ENCODE measurements at regions not wholly inside any gene's neighbourhood (a gene's known extent, or its start where the extent isn't known, plus 50 kb on each side); places are given as distances from the start of the nearest gene placed in this dataset.

DNA sequence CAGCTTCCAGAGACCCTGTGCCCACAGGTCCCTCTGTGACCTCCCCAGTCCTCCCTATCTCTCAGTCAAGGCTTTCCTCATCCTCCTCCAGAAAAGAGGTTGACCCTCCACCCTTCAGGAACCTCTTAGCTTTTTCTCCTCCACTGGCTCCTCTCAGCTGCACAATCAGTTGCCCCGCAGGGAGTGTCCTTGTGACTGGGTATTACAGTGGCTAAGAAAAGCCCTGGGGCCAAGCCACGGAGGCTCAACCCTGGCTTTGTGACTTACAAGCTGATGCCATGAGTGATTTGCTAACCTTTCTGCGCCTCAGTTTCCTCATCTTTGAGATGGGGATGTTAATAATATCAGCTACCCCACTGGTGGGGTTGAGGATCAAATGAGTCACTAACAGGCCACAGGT, 66.4 kb upstream of the ZMIZ1 start:
- in situ Hi-C loops (cut with MboI; ENCODE audit: low sequenced_read_pairs in 4 of 4) = no loop called here
- Histone ChIP-seq H3K9me3 (no peaks in the 10 kb centered on the region), H3K36me3 (no peaks in the 10 kb centered on the region), H3K27ac (peak overlapping the region in 1 of 4 donors; percentile 36), H3K4me3 (no peak overlapping the region), H3K27me3 (no peaks in the 10 kb centered on the region), H3K4me1 (peaks cover 37 to 44% of the 10 kb centered on the region in 2 donors)
- DNase-seq (peak; percentile 19 to 50), ATAC-seq (peak in 1 of 2 donors; percentile 41)
- TF ChIP-seq, protein P1, sequence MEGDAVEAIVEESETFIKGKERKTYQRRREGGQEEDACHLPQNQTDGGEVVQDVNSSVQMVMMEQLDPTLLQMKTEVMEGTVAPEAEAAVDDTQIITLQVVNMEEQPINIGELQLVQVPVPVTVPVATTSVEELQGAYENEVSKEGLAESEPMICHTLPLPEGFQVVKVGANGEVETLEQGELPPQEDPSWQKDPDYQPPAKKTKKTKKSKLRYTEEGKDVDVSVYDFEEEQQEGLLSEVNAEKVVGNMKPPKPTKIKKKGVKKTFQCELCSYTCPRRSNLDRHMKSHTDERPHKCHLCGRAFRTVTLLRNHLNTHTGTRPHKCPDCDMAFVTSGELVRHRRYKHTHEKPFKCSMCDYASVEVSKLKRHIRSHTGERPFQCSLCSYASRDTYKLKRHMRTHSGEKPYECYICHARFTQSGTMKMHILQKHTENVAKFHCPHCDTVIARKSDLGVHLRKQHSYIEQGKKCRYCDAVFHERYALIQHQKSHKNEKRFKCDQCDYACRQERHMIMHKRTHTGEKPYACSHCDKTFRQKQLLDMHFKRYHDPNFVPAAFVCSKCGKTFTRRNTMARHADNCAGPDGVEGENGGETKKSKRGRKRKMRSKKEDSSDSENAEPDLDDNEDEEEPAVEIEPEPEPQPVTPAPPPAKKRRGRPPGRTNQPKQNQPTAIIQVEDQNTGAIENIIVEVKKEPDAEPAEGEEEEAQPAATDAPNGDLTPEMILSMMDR (IDR thresholded peaks at IDR 0.05 in 4 of 5, conservative IDR thresholded peaks at IDR 0.05 in 1 of 5) = no peak
- TF ChIP-seq POLR2A (IDR thresholded peaks at IDR 0.05) = no peak
- intact Hi-C loops (cut with DNase I; ENCODE audit: low total_unique reads) = no loop called here

DNA sequence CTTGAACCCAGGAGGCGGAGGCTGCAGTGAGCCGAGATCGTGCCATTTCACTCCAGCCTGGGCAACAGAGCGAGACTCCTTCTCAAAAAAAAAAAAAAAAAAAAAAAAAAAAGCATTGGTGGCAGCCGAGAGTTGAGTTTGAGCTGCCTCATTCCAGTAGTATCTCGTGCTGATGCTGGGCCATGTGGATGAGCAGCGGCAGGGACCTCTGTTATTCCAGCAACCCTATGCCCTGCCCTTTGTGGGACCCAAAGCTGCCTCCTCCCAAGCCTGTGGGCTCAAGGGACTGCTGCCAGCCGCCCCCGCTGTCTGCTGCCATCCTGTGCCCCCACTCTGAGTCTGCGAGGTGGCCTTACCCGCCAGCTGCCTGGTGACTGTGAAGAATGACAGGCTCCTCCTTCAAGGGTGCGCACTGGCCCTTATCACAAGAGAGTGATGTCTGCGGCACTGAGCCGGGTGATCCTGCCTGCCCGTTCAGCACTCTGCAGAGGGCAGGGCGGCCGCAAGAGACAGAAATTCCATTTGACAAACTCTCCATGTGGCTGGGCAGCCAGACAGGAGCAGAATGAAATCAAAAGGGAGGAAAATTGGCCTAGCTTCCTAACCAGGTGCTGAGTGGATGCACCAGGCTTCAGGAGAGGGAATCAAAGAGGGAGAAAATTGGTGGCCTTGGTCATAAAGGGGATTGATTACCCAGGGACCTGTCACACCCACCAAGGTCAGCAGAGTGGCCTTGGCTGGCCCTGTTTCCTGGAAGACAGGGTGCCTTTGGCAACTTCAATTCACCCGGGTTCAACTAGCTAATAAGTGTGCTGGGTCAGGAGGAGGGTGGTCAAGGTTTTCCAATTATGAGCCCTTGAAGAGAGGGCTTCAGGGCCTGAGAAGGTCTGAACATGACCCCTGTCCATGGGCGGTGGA, 65.3 kb upstream of the ZMIZ1 start:
- H3K36me3 ChIP-seq = no peaks in the 10 kb centered on the region
- no peak overlapping the region for H3K4me3 ChIP-seq
- TF ChIP-seq POLR2A (IDR thresholded peaks at IDR 0.05) = no peak
- TF ChIP-seq, protein P1 (IDR thresholded peaks at IDR 0.05 in 4 of 5, conservative IDR thresholded peaks at IDR 0.05 in 1 of 5) = no peak
- peak overlapping the region in 3 of 4 donors; percentile 17 to 62 (median 59) for H3K27ac ChIP-seq
- H3K27me3 ChIP-seq = no peaks in the 10 kb centered on the region
- H3K9me3 ChIP-seq = no peaks in the 10 kb centered on the region
- H3K4me1 ChIP-seq = peaks cover 38 to 44% of the 10 kb centered on the region in 2 donors
- intact Hi-C loops (cut with DNase I; ENCODE audit: low total_unique reads) (no loop called here), in situ Hi-C loops (cut with MboI; ENCODE audit: low sequenced_read_pairs in 4 of 4) (no loop called here)
- no peak for DNase-seq
- no peak for ATAC-seq

DNA sequence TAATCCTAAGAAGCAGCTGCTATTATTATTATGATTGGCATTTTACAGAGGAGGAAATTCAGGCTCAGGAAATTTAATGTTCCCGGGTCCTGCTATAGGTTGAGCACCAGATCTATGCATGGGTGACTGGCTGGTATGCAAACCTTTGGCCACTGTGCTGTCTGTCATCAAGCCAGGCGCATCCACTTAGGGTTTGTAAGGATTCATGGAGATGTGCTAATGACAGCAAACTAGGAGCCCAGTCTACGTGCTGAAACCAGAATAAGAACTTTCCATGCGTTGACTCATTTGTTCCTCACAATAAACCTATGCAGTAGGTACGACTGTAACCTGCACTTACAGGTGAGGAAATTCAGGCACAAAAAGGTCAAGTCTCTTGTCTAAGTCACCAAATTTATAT, 64.5 kb upstream of the ZMIZ1 start:
- DNase-seq = no peak
- Histone ChIP-seq H3K9me3 (no peaks in the 10 kb centered on the region), H3K27ac (peak overlapping the region in 2 of 4 donors; percentile 17 to 59), H3K36me3 (no peaks in the 10 kb centered on the region), H3K4me1 (peaks cover 35 to 49% of the 10 kb centered on the region in 2 donors), H3K4me3 (no peak overlapping the region), H3K27me3 (no peaks in the 10 kb centered on the region)
- in situ Hi-C loops (cut with MboI; ENCODE audit: low sequenced_read_pairs in 4 of 4) = no loop called here
- no peak for TF ChIP-seq POLR2A (IDR thresholded peaks at IDR 0.05)
- TF ChIP-seq, protein P1 (IDR thresholded peaks at IDR 0.05 in 4 of 5, conservative IDR thresholded peaks at IDR 0.05 in 1 of 5) = no peak
- intact Hi-C loops (cut with DNase I; ENCODE audit: low total_unique reads) = no loop called here
- ATAC-seq = no peak

DNA sequence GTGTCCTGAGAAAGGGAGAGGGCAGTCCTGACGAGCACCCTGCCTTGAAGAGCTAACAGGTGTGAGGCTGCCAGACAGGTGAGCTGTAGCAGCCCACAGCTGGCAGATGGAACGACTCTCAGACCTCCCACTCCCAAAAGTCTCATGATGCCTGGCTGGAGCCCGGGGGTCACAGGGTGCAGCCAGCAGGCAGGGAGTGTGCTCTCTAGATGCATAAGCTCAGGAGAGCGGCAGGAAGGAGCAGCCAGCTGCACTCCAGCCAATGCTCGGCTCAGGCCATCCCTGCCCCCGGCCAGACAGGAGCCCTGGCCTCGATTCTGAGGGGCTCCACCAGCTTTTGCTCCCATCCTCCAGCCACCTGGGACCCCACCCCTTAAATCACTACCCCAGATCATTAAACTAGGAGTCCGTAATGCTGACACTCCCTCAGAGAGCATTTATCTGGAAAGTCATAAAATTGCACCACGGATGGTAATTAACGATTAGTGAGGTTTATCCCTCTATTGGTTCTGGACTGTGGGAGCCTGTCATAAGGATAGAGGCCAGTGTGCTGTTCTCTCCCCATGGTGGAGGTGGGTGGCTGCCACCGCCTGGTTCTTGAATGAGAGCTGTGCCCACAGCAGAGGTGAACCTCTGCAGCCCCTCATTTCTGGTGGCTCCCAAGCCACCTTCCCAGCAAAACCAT, 63.5 kb upstream of the ZMIZ1 start:
- DNase-seq = no peak
- in situ Hi-C loops (cut with MboI; ENCODE audit: low sequenced_read_pairs in 4 of 4) = no loop called here

More for the DNA sequence above, 63.5 kb upstream of the ZMIZ1 start:
- TF ChIP-seq POLR2A (IDR thresholded peaks at IDR 0.05) = no peak
- TF ChIP-seq, protein P1 (IDR thresholded peaks at IDR 0.05 in 4 of 5, conservative IDR thresholded peaks at IDR 0.05 in 1 of 5) = no peak
- ATAC-seq = no peak
- Histone ChIP-seq H3K36me3 (no peaks in the 10 kb centered on the region), H3K27ac (no peak overlapping the region), H3K4me1 (peaks cover 35 to 49% of the 10 kb centered on the region in 2 donors), H3K9me3 (no peaks in the 10 kb centered on the region), H3K4me3 (no peak overlapping the region), H3K27me3 (no peaks in the 10 kb centered on the region)
- intact Hi-C loops (cut with DNase I; ENCODE audit: low total_unique reads) = loop anchor here (5.0 kb wide), 1 partner anchor 147 kb away; no protein-coding TSS in a partner anchor

All from gastrocnemius medialis (tissue), 4 donors.